ENCODE measurements at regions not wholly inside any gene's neighbourhood (a gene's known extent, or its start where the extent isn't known, plus 50 kb on each side); places are given as distances from the start of the nearest gene placed in this dataset.

GRCh38 chr3:181288145-181288544 lies 298.6 kb upstream of the DNAJC19 start:
- H3K27me3 ChIP-seq (replicated peaks; ENCODE audit: insufficient read depth), result no peaks in the 10 kb centered on the region

GRCh38 chr3:181279239-181279565 lies 289.7 kb upstream of the DNAJC19 start:
- H3K4me2 ChIP-seq (ENCODE audit: unreplicated experiment), result no peak overlapping the region
- H3K9me3 ChIP-seq (ENCODE audit: low read depth), result no peaks in the 10 kb centered on the region
- DNase-seq, result no peak
- TF ChIP-seq EZH2 (IDR thresholded peaks at IDR 0.05; ENCODE audit: insufficient read depth, poor library complexity, severe bottlenecking) (no peak), EZH2phosphoT487 (IDR thresholded peaks at IDR 0.05; ENCODE audit: insufficient read depth, low read depth) (no peak)
- no peak overlapping the region for H3K9ac ChIP-seq
- in situ Hi-C loops (cut with MboI), result no loop called here
- H3K9me2 ChIP-seq (ENCODE audit: insufficient read depth), result no peaks in the 10 kb centered on the region
- 47 to 48% methylated on average over 2 of the region's 2 CpGs for WGBS, 2 experiments (ENCODE audit: low coverage in 1 of 2, low lambda C conversion rate in 2 of 2, missing lambda C conversion rate in 2 of 2)
- no peaks in the 10 kb centered on the region for H3K79me2 ChIP-seq (ENCODE audit: insufficient read depth)
- no peak overlapping the region for H3K27ac ChIP-seq
- no peaks in the 10 kb centered on the region for H3F3A ChIP-seq (ENCODE audit: insufficient read depth)
- no peaks in the 10 kb centered on the region for H3K27me3 ChIP-seq (replicated peaks; ENCODE audit: insufficient read depth)
- no peak overlapping the region for H3K4me3 ChIP-seq
- no peaks in the 10 kb centered on the region for H3K36me3 ChIP-seq (ENCODE audit: low read depth)
- H4K20me1 ChIP-seq (ENCODE audit: insufficient read depth), result no peaks in the 10 kb centered on the region
- H3K4me1 ChIP-seq (ENCODE audit: insufficient read depth), result no peaks in the 10 kb centered on the region
- H2AFZ ChIP-seq, result no peak overlapping the region

More at GRCh38 chr3:181288145-181288544, 298.6 kb upstream of the DNAJC19 start:
- H3K27ac ChIP-seq, result no peak overlapping the region
- H3K4me1 ChIP-seq (ENCODE audit: insufficient read depth), result no peaks in the 10 kb centered on the region
- H3F3A ChIP-seq (ENCODE audit: insufficient read depth), result no peaks in the 10 kb centered on the region
- no peaks in the 10 kb centered on the region for H3K79me2 ChIP-seq (ENCODE audit: insufficient read depth)
- WGBS, 2 experiments (ENCODE audit: low coverage in 1 of 2, low lambda C conversion rate in 2 of 2, missing lambda C conversion rate in 2 of 2), result 10 to 19% methylated on average over 3 of the region's 3 CpGs
- no peaks in the 10 kb centered on the region for H4K20me1 ChIP-seq (ENCODE audit: insufficient read depth)
- DNase-seq, result no peak
- no peak overlapping the region for H3K4me3 ChIP-seq
- TF ChIP-seq EZH2phosphoT487 (IDR thresholded peaks at IDR 0.05; ENCODE audit: insufficient read depth, low read depth) (no peak), EZH2 (IDR thresholded peaks at IDR 0.05; ENCODE audit: insufficient read depth, poor library complexity, severe bottlenecking) (no peak)
- no peak overlapping the region for H3K4me2 ChIP-seq (ENCODE audit: unreplicated experiment)
- in situ Hi-C loops (cut with MboI), result no loop called here
- H3K9me3 ChIP-seq (ENCODE audit: low read depth), result no peaks in the 10 kb centered on the region
- H3K9ac ChIP-seq, result no peak overlapping the region
- no peaks in the 10 kb centered on the region for H3K36me3 ChIP-seq (ENCODE audit: low read depth)
- no peaks in the 10 kb centered on the region for H3K9me2 ChIP-seq (ENCODE audit: insufficient read depth)
- no peak overlapping the region for H2AFZ ChIP-seq

- Histone ChIP-seq H3F3A (ENCODE audit: insufficient read depth) (no peaks in the 10 kb centered on the region), H3K4me3 (no peak overlapping the region), H2AFZ (no peak overlapping the region), H3K27ac (no peak overlapping the region), H3K4me1 (ENCODE audit: insufficient read depth) (no peaks in the 10 kb centered on the region), H3K36me3 (ENCODE audit: low read depth) (no peaks in the 10 kb centered on the region), H3K27me3 (replicated peaks; ENCODE audit: insufficient read depth) (no peaks in the 10 kb centered on the region), H3K9me3 (ENCODE audit: low read depth) (no peaks in the 10 kb centered on the region), H3K79me2 (ENCODE audit: insufficient read depth) (no peaks in the 10 kb centered on the region), H3K9me2 (ENCODE audit: insufficient read depth) (no peaks in the 10 kb centered on the region), H4K20me1 (ENCODE audit: insufficient read depth) (no peaks in the 10 kb centered on the region), H3K4me2 (ENCODE audit: unreplicated experiment) (no peak overlapping the region), H3K9ac (no peak overlapping the region)
- DNase-seq, result no peak
- in situ Hi-C loops (cut with MboI), result no loop called here
- 18 to 19% methylated on average over 5 of the region's 5 CpGs for WGBS, 2 experiments (ENCODE audit: low coverage in 1 of 2, low lambda C conversion rate in 2 of 2, missing lambda C conversion rate in 2 of 2)
- TF ChIP-seq EZH2 (IDR thresholded peaks at IDR 0.05; ENCODE audit: insufficient read depth, poor library complexity, severe bottlenecking) (no peak), EZH2phosphoT487 (IDR thresholded peaks at IDR 0.05; ENCODE audit: insufficient read depth, low read depth) (no peak)
These were observed 289.1 kb upstream of the DNAJC19 start for GRCh38 chr3:181278468-181279238.

GRCh38 chr3:181276358-181276896 lies 286.9 kb upstream of the DNAJC19 start:
- H3K79me2 ChIP-seq (ENCODE audit: insufficient read depth), result no peaks in the 10 kb centered on the region
- H3K4me1 ChIP-seq (ENCODE audit: insufficient read depth), result no peaks in the 10 kb centered on the region
- no peak for DNase-seq
- no peaks in the 10 kb centered on the region for H4K20me1 ChIP-seq (ENCODE audit: insufficient read depth)
- no peak overlapping the region for H3K4me3 ChIP-seq
- H3F3A ChIP-seq (ENCODE audit: insufficient read depth), result no peaks in the 10 kb centered on the region
- H3K9ac ChIP-seq, result no peak overlapping the region
- in situ Hi-C loops (cut with MboI), result no loop called here
- no peaks in the 10 kb centered on the region for H3K9me2 ChIP-seq (ENCODE audit: insufficient read depth)
- H2AFZ ChIP-seq, result no peak overlapping the region
- no peak overlapping the region for H3K4me2 ChIP-seq (ENCODE audit: unreplicated experiment)
- no peaks in the 10 kb centered on the region for H3K36me3 ChIP-seq (ENCODE audit: low read depth)
- no peaks in the 10 kb centered on the region for H3K9me3 ChIP-seq (ENCODE audit: low read depth)
- H3K27ac ChIP-seq, result no peak overlapping the region
- 19 to 35% methylated on average over 6 of the region's 6 CpGs for WGBS, 2 experiments (ENCODE audit: low coverage in 1 of 2, low lambda C conversion rate in 2 of 2, missing lambda C conversion rate in 2 of 2)
- TF ChIP-seq EZH2phosphoT487 (IDR thresholded peaks at IDR 0.05; ENCODE audit: insufficient read depth, low read depth) (no peak), EZH2 (IDR thresholded peaks at IDR 0.05; ENCODE audit: insufficient read depth, poor library complexity, severe bottlenecking) (no peak)
- no peaks in the 10 kb centered on the region for H3K27me3 ChIP-seq (replicated peaks; ENCODE audit: insufficient read depth)
